Large intestine (tissue), 3 donors: ENCODE measurements at regions not wholly inside any gene's neighbourhood (a gene's known extent, or its start where the extent isn't known, plus 50 kb on each side); places are given as distances from the start of the nearest gene placed in this dataset.

Experiments used
- DNase-seq, 2 donors: peaks; one replicate each; pipeline versions ENCODE4 v3.0.0 to v3.0.0-alpha.2; 2013
- H3K27ac ChIP-seq: one replicate; pipeline ENCODE4 v1.5.1; 2013; ENCODE audit warnings: low read length
- H3K27me3 ChIP-seq: 2 replicates; pipeline ENCODE4 v1.6.1; 2013; ENCODE audit warnings: low read length; ENCODE audit not compliant: control insufficient read depth, insufficient read depth
- H3K36me3 ChIP-seq: 2 replicates; pipeline ENCODE4 v1.6.1; 2013; ENCODE audit warnings: low read length; ENCODE audit not compliant: control insufficient read depth, insufficient read depth
- H3K4me1 ChIP-seq: one replicate; pipeline ENCODE4 v1.6.1; 2013; ENCODE audit warnings: low read length; ENCODE audit not compliant: control insufficient read depth, insufficient read depth
- H3K4me3 ChIP-seq: one replicate; pipeline ENCODE4 v1.5.1; 2013; ENCODE audit warnings: low read length
- H3K9me3 ChIP-seq: one replicate; pipeline ENCODE4 v1.6.1; 2013; ENCODE audit warnings: mild to moderate bottlenecking, low read depth, low read length, moderate library complexity; ENCODE audit not compliant: control insufficient read depth
- WGBS: methylation state at CpG from one replicate; pipeline ENCODE4 v1.1.5; 2013; ENCODE audit warnings: low lambda C conversion rate; ENCODE audit not compliant: insufficient coverage; 5-methylcytosine and 5-hydroxymethylcytosine counted together

- H3K27me3 ChIP-seq: no peaks in the 10 kb centered on the region
Measured at GRCh38 chr13:56198350-56198749, 942.4 kb upstream of the PRR20A start.

GRCh38 chr13:56201834-56202233 is 938.9 kb upstream of the PRR20A start:
- Histone ChIP-seq H3K9me3 (no peaks in the 10 kb centered on the region), H3K27me3 (no peaks in the 10 kb centered on the region), H3K36me3 (no peaks in the 10 kb centered on the region), H3K4me1 (no peaks in the 10 kb centered on the region), H3K27ac (no peak overlapping the region), H3K4me3 (no peak overlapping the region)
- WGBS: 61% methylated on average over 2 of the region's 2 CpGs
- no peak for DNase-seq

More at GRCh38 chr13:56198350-56198749, 942.4 kb upstream of the PRR20A start:
- Histone ChIP-seq H3K27ac (no peak overlapping the region), H3K9me3 (no peaks in the 10 kb centered on the region), H3K4me3 (no peak overlapping the region), H3K4me1 (no peaks in the 10 kb centered on the region), H3K36me3 (no peaks in the 10 kb centered on the region)
- no peak for DNase-seq
- no CpG with 5 or more reads among the region's 1 CpG for WGBS

GRCh38 chr13:56216221-56216620 is 924.5 kb upstream of the PRR20A start:
- WGBS: no CpG with 5 or more reads among the region's 1 CpG
- DNase-seq: no peak
- H3K27me3 ChIP-seq: no peaks in the 10 kb centered on the region
- H3K36me3 ChIP-seq: no peaks in the 10 kb centered on the region
- H3K9me3 ChIP-seq: peaks cover 2% of the 10 kb centered on the region
- no peaks in the 10 kb centered on the region for H3K4me1 ChIP-seq
- H3K27ac ChIP-seq: no peak overlapping the region
- no peak overlapping the region for H3K4me3 ChIP-seq

- H3K27ac ChIP-seq: no peak overlapping the region
- no peak overlapping the region for H3K4me3 ChIP-seq
- no peaks in the 10 kb centered on the region for H3K4me1 ChIP-seq
- no peaks in the 10 kb centered on the region for H3K36me3 ChIP-seq
- WGBS: no CpG with 5 or more reads among the region's 2 CpGs
- no peaks in the 10 kb centered on the region for H3K9me3 ChIP-seq
- no peak for DNase-seq
- no peaks in the 10 kb centered on the region for H3K27me3 ChIP-seq
Measured at GRCh38 chr13:56247692-56248091, 893.0 kb upstream of the PRR20A start.

- H3K36me3 ChIP-seq: no peaks in the 10 kb centered on the region
- no peaks in the 10 kb centered on the region for H3K9me3 ChIP-seq
- H3K4me3 ChIP-seq: no peak overlapping the region
- H3K4me1 ChIP-seq: no peaks in the 10 kb centered on the region
- DNase-seq: no peak
- H3K27ac ChIP-seq: no peak overlapping the region
- no CpG with 5 or more reads among the region's 1 CpG for WGBS
- H3K27me3 ChIP-seq: no peaks in the 10 kb centered on the region
Measured at GRCh38 chr13:56271686-56272085, 869.0 kb upstream of the PRR20A start.

GRCh38 chr13:56283262-56283828 is 857.4 kb upstream of the PRR20A start:
- Histone ChIP-seq H3K36me3 (no peaks in the 10 kb centered on the region), H3K4me1 (no peaks in the 10 kb centered on the region), H3K9me3 (no peaks in the 10 kb centered on the region), H3K4me3 (no peak overlapping the region), H3K27me3 (no peaks in the 10 kb centered on the region), H3K27ac (no peak overlapping the region)
- DNase-seq: no peak
- whole genome bisulfite sequencing: 100% methylated on average over 1 of the region's 4 CpGs

GRCh38 chr13:56299650-56300049 is 841.1 kb upstream of the PRR20A start:
- DNase-seq: no peak
- Histone ChIP-seq H3K9me3 (no peaks in the 10 kb centered on the region), H3K4me3 (no peak overlapping the region), H3K36me3 (no peaks in the 10 kb centered on the region), H3K27me3 (no peaks in the 10 kb centered on the region), H3K4me1 (no peaks in the 10 kb centered on the region), H3K27ac (no peak overlapping the region)

- H3K9me3 ChIP-seq: no peaks in the 10 kb centered on the region
- DNase-seq: no peak
- no peak overlapping the region for H3K27ac ChIP-seq
- H3K36me3 ChIP-seq: no peaks in the 10 kb centered on the region
- WGBS: 56% methylated on average over 3 of the region's 3 CpGs
- H3K27me3 ChIP-seq: no peaks in the 10 kb centered on the region
- no peak overlapping the region for H3K4me3 ChIP-seq
- no peaks in the 10 kb centered on the region for H3K4me1 ChIP-seq
Measured at GRCh38 chr13:56314765-56315164, 826.0 kb upstream of the PRR20A start.

GRCh38 chr13:56317841-56318240 is 822.9 kb upstream of the PRR20A start:
- Histone ChIP-seq H3K27ac (no peak overlapping the region), H3K27me3 (no peaks in the 10 kb centered on the region), H3K36me3 (no peaks in the 10 kb centered on the region), H3K4me1 (no peaks in the 10 kb centered on the region), H3K9me3 (no peaks in the 10 kb centered on the region), H3K4me3 (no peak overlapping the region)
- WGBS: 92% methylated on average over 2 of the region's 2 CpGs
- DNase-seq: peak in 1 of 2 donors; percentile 1

- Histone ChIP-seq H3K36me3 (no peaks in the 10 kb centered on the region), H3K9me3 (no peaks in the 10 kb centered on the region), H3K27ac (no peak overlapping the region), H3K4me1 (no peaks in the 10 kb centered on the region), H3K4me3 (no peak overlapping the region), H3K27me3 (no peaks in the 10 kb centered on the region)
- DNase-seq: no peak
Measured at GRCh38 chr13:56332671-56333070, 808.0 kb upstream of the PRR20A start.

- WGBS: no CpG with 5 or more reads among the region's 1 CpG
- Histone ChIP-seq H3K27ac (no peak overlapping the region), H3K4me3 (no peak overlapping the region), H3K4me1 (no peaks in the 10 kb centered on the region), H3K27me3 (no peaks in the 10 kb centered on the region), H3K9me3 (no peaks in the 10 kb centered on the region), H3K36me3 (no peaks in the 10 kb centered on the region)
- DNase-seq: no peak
Measured at GRCh38 chr13:56335775-56336174, 804.9 kb upstream of the PRR20A start.
